Endothelial cell of umbilical vein (primary cell): ENCODE measurements at regions not wholly inside any gene's neighbourhood (a gene's known extent, or its start where the extent isn't known, plus 50 kb on each side); places are given as distances from the start of the nearest gene placed in this dataset.

Experiments
- BruUV-seq: library from RNA; stranded (reverse); fragments of 400-500 nt; replicated peaks from 2 replicates; lab custom pipeline; 2021; lab: Mats Ljungman, UMichigan
- CTCF ChIA-PET: fragments of 300-600, 350-600 bp; sonication (Branson Sonifier 250); formaldehyde crosslinking; loops from one replicate; lab custom pipeline; 2021; ENCODE audit warnings: antibody characterized with exemption, inconsistent platforms; lab: Charles Lee
- POLR2A ChIA-PET: fragments of 300-600, 350-600 bp; sonication (Branson Sonifier 250); formaldehyde crosslinking; loops from one replicate; lab custom pipeline; 2021; ENCODE audit warnings: antibody characterized with exemption, inconsistent platforms; lab: Charles Lee
- DNase-seq: peaks from one replicate; pipeline ENCODE4 v3.0.0-alpha.2; 2011; ENCODE audit warnings: low read depth, low spot score
- FAIRE-seq: peaks from 2 replicates; lab custom pipeline; 2011; peaks lifted over from hg19 to GRCh38; lab: Jason Lieb, UNC
- H2AFZ ChIP-seq: 2 replicates; pipeline ENCODE4 v1.6.0; 2012; ENCODE audit warnings: low read depth, low read length, control low read depth, inconsistent platforms
- H3K27ac ChIP-seq: 2 replicates; pipeline ENCODE4 v1.5.1; 2011; ENCODE audit warnings: low read depth, mild to moderate bottlenecking, control low read depth, low read length, moderate library complexity; ENCODE audit not compliant: insufficient read depth
- H3K27me3 ChIP-seq, 2 experiments: 2 replicates each; pipeline versions ENCODE4 v1.6.0 to v1.6.1; 2011; ENCODE audit warnings: low read length in 2 of 2, mixed read lengths in 1 of 2; ENCODE audit not compliant: control insufficient read depth in 2 of 2, insufficient read depth in 2 of 2
- H3K36me3 ChIP-seq, 2 experiments: 2 replicates in 1 of 2; 3 replicates in 1 of 2; pipeline ENCODE4 v1.5.1; 2011; ENCODE audit warnings: low read length in 2 of 2, mild to moderate bottlenecking in 1 of 2, moderate library complexity in 1 of 2; ENCODE audit not compliant: control insufficient read depth in 2 of 2, insufficient read depth in 2 of 2; ENCODE audit errors: extremely low read depth in 1 of 2
- H3K4me1 ChIP-seq: 3 replicates; pipeline ENCODE4 v1.5.1; 2011; ENCODE audit warnings: mild to moderate bottlenecking, low read length; ENCODE audit not compliant: control insufficient read depth, insufficient read depth; ENCODE audit errors: extremely low read depth
- H3K4me2 ChIP-seq: 2 replicates; pipeline ENCODE4 v1.6.1; 2011; ENCODE audit warnings: low read length, control low read depth, mixed read lengths; ENCODE audit not compliant: insufficient read depth
- H3K4me3 ChIP-seq, 3 experiments: fragments of 200-600 bp in 1 of 3; sonication (generic), shearing (Covaris generic) in 1 of 3; replicated peaks in 1 of 3; 2 replicates each; pipeline ENCODE4 v1.5.1; 2011 to 2016; ENCODE audit warnings: control low read depth in 3 of 3, low read length in 3 of 3, mild to moderate bottlenecking in 2 of 3, inconsistent platforms in 1 of 3, low read depth in 1 of 3, moderate library complexity in 1 of 3; ENCODE audit not compliant: insufficient read depth in 1 of 3
- H3K79me2 ChIP-seq: 2 replicates; pipeline ENCODE4 v1.6.0; 2012; ENCODE audit warnings: low read length, inconsistent platforms; ENCODE audit not compliant: control insufficient read depth, insufficient read depth
- H3K9ac ChIP-seq: replicated peaks from 2 replicates; pipeline ENCODE3; 2011; ENCODE audit warnings: low read length, control low read depth; ENCODE audit not compliant: insufficient read depth; ENCODE audit errors: extremely low read depth
- H3K9me1 ChIP-seq: replicated peaks from 3 replicates; pipeline ENCODE4 v1.6.0; 2011; ENCODE audit warnings: mild to moderate bottlenecking, low read length; ENCODE audit not compliant: control insufficient read depth, insufficient read depth; ENCODE audit errors: extremely low read depth
- H3K9me3 ChIP-seq: replicated peaks from 2 replicates; pipeline ENCODE4 v1.5.1; 2012; ENCODE audit warnings: low read length, inconsistent platforms; ENCODE audit not compliant: control insufficient read depth, insufficient read depth
- H4K20me1 ChIP-seq: replicated peaks from 2 replicates; pipeline ENCODE3; 2011; ENCODE audit warnings: mild to moderate bottlenecking, low read length; ENCODE audit not compliant: control insufficient read depth, insufficient read depth; ENCODE audit errors: extremely low read depth
- CTCF ChIP-seq, 2 donors: IDR thresholded peaks; 1 replicate in 1 of 2; 2 replicates in 1 of 2; pipeline ENCODE4 v1.5.1; 2011; ENCODE audit warnings: low read length in 2 of 2, mild to moderate bottlenecking in 2 of 2, moderate library complexity in 2 of 2, control low read depth in 1 of 2, inconsistent platforms in 1 of 2, low read depth in 1 of 2; ENCODE audit not compliant: insufficient read depth in 1 of 2; ENCODE audit errors: extremely low read depth in 1 of 2
- FOS ChIP-seq: IDR thresholded peaks from 2 replicates; pipeline ENCODE4 v1.6.1; 2011; ENCODE audit warnings: mild to moderate bottlenecking, low read length, moderate library complexity, borderline replicate concordance; ENCODE audit not compliant: insufficient read depth
- GATA2 ChIP-seq: IDR thresholded peaks from 2 replicates; pipeline ENCODE4 v1.7.0; 2011; ENCODE audit warnings: low read depth, mild to moderate bottlenecking, moderate library complexity, mixed read lengths, low read length; ENCODE audit not compliant: insufficient read length, insufficient read depth
- JUN ChIP-seq: IDR thresholded peaks from 2 replicates; pipeline ENCODE4 v1.6.1; 2011; ENCODE audit warnings: borderline replicate concordance, low read depth; ENCODE audit not compliant: insufficient read length, insufficient read depth
- MYC ChIP-seq: IDR thresholded peaks from one replicate; pipeline ENCODE4 v1.6.1; 2011; ENCODE audit warnings: mild to moderate bottlenecking, low read depth, low read length
- POLR2A ChIP-seq: IDR thresholded peaks from 2 replicates; pipeline ENCODE4 v1.6.1; 2012; ENCODE audit warnings: low read depth, mild to moderate bottlenecking, control low read depth, low read length
- POLR2AphosphoS5 ChIP-seq: IDR thresholded peaks from 2 replicates; pipeline ENCODE4 v1.6.1; 2012; ENCODE audit warnings: low read depth, mild to moderate bottlenecking, control low read depth, low read length, moderate library complexity; ENCODE audit not compliant: insufficient read depth
- dilution Hi-C: fragments of 300-500 bp; cut with MboI; formaldehyde crosslinking; loops from one replicate; pipeline ENCODE4 v1.15.0; 2019; ENCODE audit warnings: low sequenced_read_pairs; ENCODE audit not compliant: extremely low pct_ligation_motif_present
- intact Hi-C: fragments of 100-400 bp; cut with micrococcal nuclease; formaldehyde crosslinking; loops from one replicate; pipeline ENCODE4 v1.10.0; 2022
- TF ChIP-seq, protein P1 (sequence below): IDR thresholded peaks from 2 replicates; pipeline ENCODE4 v1.6.1; 2011; ENCODE audit not compliant: insufficient read depth, insufficient read length

DNA sequence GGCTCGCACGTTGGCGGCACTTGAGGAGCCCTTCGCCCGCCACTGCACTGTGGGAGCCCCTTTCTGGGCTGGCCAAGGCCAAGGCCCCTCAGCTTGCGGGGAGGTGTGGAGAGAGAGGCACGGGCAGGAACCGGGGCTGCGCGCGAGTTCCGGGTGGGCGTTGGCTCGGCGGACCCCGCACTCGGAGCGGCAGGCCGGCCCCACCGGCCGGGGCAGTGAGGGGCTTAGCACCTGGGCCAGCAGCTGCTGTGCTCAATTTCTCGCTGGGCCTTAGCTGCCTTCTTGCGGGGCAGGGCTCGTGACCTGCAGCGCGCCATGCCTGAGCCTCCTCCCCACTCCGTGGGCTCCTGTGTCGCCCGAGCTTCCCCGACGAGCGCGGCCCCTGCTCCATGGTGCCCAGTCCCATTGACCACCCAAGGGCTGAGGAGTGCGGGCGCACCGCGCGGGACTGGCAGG, 71.6 kb upstream of the CNTN1 start:
- no peaks in the 10 kb centered on the region for H4K20me1 ChIP-seq
- H2AFZ ChIP-seq = no peak overlapping the region
- H3K27ac ChIP-seq = no peak overlapping the region
- no TSS peak for BruUV-seq
- H3K4me3 ChIP-seq = no peak overlapping the region
- dilution Hi-C loops (no loop called here), intact Hi-C loops (no loop called here)
- DNase-seq (no peak), FAIRE-seq (no peak)
- no peaks in the 10 kb centered on the region for H3K9me3 ChIP-seq
- ChIA-PET POLR2A (interaction anchor here (0.7 kb wide), 1 partner anchor 1948 kb away, joined by 3 read pairs; no protein-coding TSS in a partner anchor), CTCF (interaction anchor here (2.0 kb wide), 1 partner anchor 300 kb away, joined by 18 read pairs; no protein-coding TSS in a partner anchor)
- no peaks in the 10 kb centered on the region for H3K36me3 ChIP-seq
- TF ChIP-seq, protein P1, sequence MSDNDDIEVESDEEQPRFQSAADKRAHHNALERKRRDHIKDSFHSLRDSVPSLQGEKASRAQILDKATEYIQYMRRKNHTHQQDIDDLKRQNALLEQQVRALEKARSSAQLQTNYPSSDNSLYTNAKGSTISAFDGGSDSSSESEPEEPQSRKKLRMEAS = no peak
- TF ChIP-seq MYC = no peak
- no peak for TF ChIP-seq FOS
- no peak for TF ChIP-seq GATA2
- TF ChIP-seq CTCF (IDR thresholded peaks at IDR 0.05; ENCODE audit: extremely low read depth in 1 of 2, insufficient read depth in 1 of 2, low read depth in 1 of 2, low read length in 2 of 2) = no peak
- TF ChIP-seq JUN = no peak
- TF ChIP-seq POLR2A = no peak
- TF ChIP-seq POLR2AphosphoS5 = no peak
- no peaks in the 10 kb centered on the region for H3K9me1 ChIP-seq
- H3K79me2 ChIP-seq = no peaks in the 10 kb centered on the region
- no peaks in the 10 kb centered on the region for H3K27me3 ChIP-seq
- no peak overlapping the region for H3K4me2 ChIP-seq
- H3K9ac ChIP-seq = no peak overlapping the region
- no peaks in the 10 kb centered on the region for H3K4me1 ChIP-seq
